ENCODE measurements at regions not wholly inside any gene's neighbourhood (a gene's known extent, or its start where the extent isn't known, plus 50 kb on each side); places are given as distances from the start of the nearest gene placed in this dataset.

DNA sequence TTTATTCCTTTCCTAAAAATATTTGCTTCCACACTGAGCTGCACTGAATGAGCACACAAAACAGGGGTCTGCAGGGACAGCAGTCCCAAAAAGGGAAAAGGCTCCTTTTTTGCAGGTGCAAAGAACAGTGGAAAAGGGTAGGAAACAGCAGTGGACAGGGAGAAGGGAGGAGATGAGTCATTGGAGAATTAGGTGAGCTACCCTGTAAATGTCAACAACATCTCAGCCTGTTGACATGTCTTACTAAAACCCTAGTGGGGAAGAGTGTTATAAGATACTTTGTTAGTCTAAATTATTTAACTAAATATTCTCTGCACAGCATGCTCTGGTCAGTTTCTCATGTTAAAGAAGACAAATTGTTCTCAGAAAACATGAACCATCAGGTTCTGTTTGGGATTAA, 151.5 kb upstream of the FBXL4 start:
- Histone ChIP-seq H3K4me2 (ENCODE audit: low read length) (no peak overlapping the region), H3K4me3 (ENCODE audit: low read length) (no peak overlapping the region), H3K27ac (ENCODE audit: low read length) (no peak overlapping the region), H3K9ac (ENCODE audit: low read length) (no peak overlapping the region), H3K79me2 (replicated peaks; ENCODE audit: insufficient read depth, low read length) (no peaks in the 10 kb centered on the region), H3K27me3 (ENCODE audit: insufficient read depth, low read depth, low read length) (no peaks in the 10 kb centered on the region), H3K9me3 (ENCODE audit: low read length) (no peaks in the 10 kb centered on the region), H3F3A (ENCODE audit: insufficient read depth, low read length, poor library complexity, severe bottlenecking) (no peaks in the 10 kb centered on the region), H4K20me1 (ENCODE audit: insufficient read depth) (no peaks in the 10 kb centered on the region), H2AFZ (ENCODE audit: low read depth, low read length) (no peak overlapping the region), H3K36me3 (ENCODE audit: insufficient read depth, low read length) (no peaks in the 10 kb centered on the region), H3K9me2 (ENCODE audit: insufficient read depth, low read length) (no peaks in the 10 kb centered on the region)
- no peak for TF ChIP-seq MXI1 (conservative IDR thresholded peaks at IDR 0.05; ENCODE audit: poor library complexity, severe bottlenecking)
- TF ChIP-seq, protein P1, sequence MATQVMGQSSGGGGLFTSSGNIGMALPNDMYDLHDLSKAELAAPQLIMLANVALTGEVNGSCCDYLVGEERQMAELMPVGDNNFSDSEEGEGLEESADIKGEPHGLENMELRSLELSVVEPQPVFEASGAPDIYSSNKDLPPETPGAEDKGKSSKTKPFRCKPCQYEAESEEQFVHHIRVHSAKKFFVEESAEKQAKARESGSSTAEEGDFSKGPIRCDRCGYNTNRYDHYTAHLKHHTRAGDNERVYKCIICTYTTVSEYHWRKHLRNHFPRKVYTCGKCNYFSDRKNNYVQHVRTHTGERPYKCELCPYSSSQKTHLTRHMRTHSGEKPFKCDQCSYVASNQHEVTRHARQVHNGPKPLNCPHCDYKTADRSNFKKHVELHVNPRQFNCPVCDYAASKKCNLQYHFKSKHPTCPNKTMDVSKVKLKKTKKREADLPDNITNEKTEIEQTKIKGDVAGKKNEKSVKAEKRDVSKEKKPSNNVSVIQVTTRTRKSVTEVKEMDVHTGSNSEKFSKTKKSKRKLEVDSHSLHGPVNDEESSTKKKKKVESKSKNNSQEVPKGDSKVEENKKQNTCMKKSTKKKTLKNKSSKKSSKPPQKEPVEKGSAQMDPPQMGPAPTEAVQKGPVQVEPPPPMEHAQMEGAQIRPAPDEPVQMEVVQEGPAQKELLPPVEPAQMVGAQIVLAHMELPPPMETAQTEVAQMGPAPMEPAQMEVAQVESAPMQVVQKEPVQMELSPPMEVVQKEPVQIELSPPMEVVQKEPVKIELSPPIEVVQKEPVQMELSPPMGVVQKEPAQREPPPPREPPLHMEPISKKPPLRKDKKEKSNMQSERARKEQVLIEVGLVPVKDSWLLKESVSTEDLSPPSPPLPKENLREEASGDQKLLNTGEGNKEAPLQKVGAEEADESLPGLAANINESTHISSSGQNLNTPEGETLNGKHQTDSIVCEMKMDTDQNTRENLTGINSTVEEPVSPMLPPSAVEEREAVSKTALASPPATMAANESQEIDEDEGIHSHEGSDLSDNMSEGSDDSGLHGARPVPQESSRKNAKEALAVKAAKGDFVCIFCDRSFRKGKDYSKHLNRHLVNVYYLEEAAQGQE (IDR thresholded peaks at IDR 0.05; ENCODE audit: borderline replicate concordance), result no peak
- TF ChIP-seq RAD21 (conservative IDR thresholded peaks at IDR 0.05), result no peak
- no peak for TF ChIP-seq SMC3 (conservative IDR thresholded peaks at IDR 0.05; ENCODE audit: poor library complexity)
- no peak for TF ChIP-seq CTCF (IDR thresholded peaks at IDR 0.05; ENCODE audit: poor library complexity, severe bottlenecking)

DNA sequence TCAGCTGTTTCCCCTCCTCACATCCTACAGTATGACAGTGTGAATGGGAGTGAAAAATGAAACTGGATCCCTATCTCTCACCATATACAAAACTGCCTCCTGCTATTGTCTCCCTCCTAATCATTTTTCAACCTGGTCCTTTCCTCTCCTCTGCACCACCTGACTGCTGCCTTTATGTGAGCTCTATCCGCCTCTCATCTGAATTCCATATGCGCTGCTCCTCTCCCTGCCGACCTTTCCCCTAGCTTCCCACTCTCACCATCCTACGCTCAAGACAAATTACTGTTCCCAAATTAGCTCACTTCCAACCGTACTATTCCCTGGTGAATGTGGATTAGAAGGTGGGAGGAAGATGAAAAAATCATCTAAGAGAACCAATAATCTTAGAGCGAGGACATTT, 148.4 kb upstream of the FBXL4 start:
- Histone ChIP-seq H3F3A (ENCODE audit: insufficient read depth, low read length, poor library complexity, severe bottlenecking) (no peaks in the 10 kb centered on the region), H2AFZ (ENCODE audit: low read depth, low read length) (no peak overlapping the region), H3K27ac (ENCODE audit: low read length) (no peak overlapping the region), H3K9me2 (ENCODE audit: insufficient read depth, low read length) (no peaks in the 10 kb centered on the region), H3K79me2 (replicated peaks; ENCODE audit: insufficient read depth, low read length) (no peaks in the 10 kb centered on the region), H3K36me3 (ENCODE audit: insufficient read depth, low read length) (no peaks in the 10 kb centered on the region), H3K4me3 (ENCODE audit: low read length) (no peak overlapping the region), H3K4me2 (ENCODE audit: low read length) (no peak overlapping the region), H3K9ac (ENCODE audit: low read length) (no peak overlapping the region), H4K20me1 (ENCODE audit: insufficient read depth) (no peaks in the 10 kb centered on the region), H3K9me3 (ENCODE audit: low read length) (no peaks in the 10 kb centered on the region), H3K27me3 (ENCODE audit: insufficient read depth, low read depth, low read length) (no peaks in the 10 kb centered on the region)
- no peak for TF ChIP-seq RAD21 (conservative IDR thresholded peaks at IDR 0.05)
- no peak for TF ChIP-seq TAF1 (IDR thresholded peaks at IDR 0.05; ENCODE audit: low read depth)
- TF ChIP-seq EZH2 (IDR thresholded peaks at IDR 0.05; ENCODE audit: borderline replicate concordance, insufficient read depth, low read length, poor library complexity, severe bottlenecking), result no peak
- TF ChIP-seq EP300 (conservative IDR thresholded peaks at IDR 0.05; ENCODE audit: poor library complexity, severe bottlenecking), result no peak
- no peak for TF ChIP-seq SMC3 (conservative IDR thresholded peaks at IDR 0.05; ENCODE audit: poor library complexity)
- TF ChIP-seq POLR2AphosphoS5 (IDR thresholded peaks at IDR 0.05), result no peak
- no peak for TF ChIP-seq MXI1 (conservative IDR thresholded peaks at IDR 0.05; ENCODE audit: poor library complexity, severe bottlenecking)
- no peak for TF ChIP-seq CTCF (IDR thresholded peaks at IDR 0.05; ENCODE audit: poor library complexity, severe bottlenecking)
- TF ChIP-seq, protein P1 (IDR thresholded peaks at IDR 0.05; ENCODE audit: borderline replicate concordance), result no peak
